Esophagus muscularis mucosa (tissue), 3 donors: ENCODE measurements at regions not wholly inside any gene's neighbourhood (a gene's known extent, or its start where the extent isn't known, plus 50 kb on each side); places are given as distances from the start of the nearest gene placed in this dataset.
"Not testable (repeated sequence)": the region's sequence is repeated elsewhere in the genome, so short reads cannot be mapped to it uniquely, and the experiment has no call there.

Experiments
- CTCF ChIP-seq, 3 experiments: fragments of 200-600 bp in 2 of 3; fragments of 450-650 bp in 1 of 3; sonication (generic) in 2 of 3; IDR thresholded peaks; one replicate each; pipeline ENCODE4 v1.5.1; 2017 to 2019; ENCODE audit warnings: antibody characterized with exemption in 3 of 3, mild to moderate bottlenecking in 2 of 3, moderate library complexity in 1 of 3
- POLR2A ChIP-seq: fragments of 450-650 bp; IDR thresholded peaks from one replicate; pipeline ENCODE4 v1.6.1; 2017; ENCODE audit warnings: antibody characterized with exemption, moderate library complexity, mild to moderate bottlenecking, low read depth
- POLR2AphosphoS5 ChIP-seq, 2 donors: sonication (generic); formaldehyde crosslinking; IDR thresholded peaks; one replicate each; pipeline ENCODE4 v1.6.1; 2017; ENCODE audit warnings: antibody characterized with exemption in 2 of 2

GRCh38 chr2:16753025-16753424 is 87.4 kb upstream of the CYRIA start:
- TF ChIP-seq CTCF (IDR thresholded peaks at IDR 0.05); POLR2AphosphoS5 (IDR thresholded peaks at IDR 0.05); POLR2A: not testable (repeated sequence)
